ENCODE measurements at regions not wholly inside any gene's neighbourhood (a gene's known extent, or its start where the extent isn't known, plus 50 kb on each side); places are given as distances from the start of the nearest gene placed in this dataset.

DNA sequence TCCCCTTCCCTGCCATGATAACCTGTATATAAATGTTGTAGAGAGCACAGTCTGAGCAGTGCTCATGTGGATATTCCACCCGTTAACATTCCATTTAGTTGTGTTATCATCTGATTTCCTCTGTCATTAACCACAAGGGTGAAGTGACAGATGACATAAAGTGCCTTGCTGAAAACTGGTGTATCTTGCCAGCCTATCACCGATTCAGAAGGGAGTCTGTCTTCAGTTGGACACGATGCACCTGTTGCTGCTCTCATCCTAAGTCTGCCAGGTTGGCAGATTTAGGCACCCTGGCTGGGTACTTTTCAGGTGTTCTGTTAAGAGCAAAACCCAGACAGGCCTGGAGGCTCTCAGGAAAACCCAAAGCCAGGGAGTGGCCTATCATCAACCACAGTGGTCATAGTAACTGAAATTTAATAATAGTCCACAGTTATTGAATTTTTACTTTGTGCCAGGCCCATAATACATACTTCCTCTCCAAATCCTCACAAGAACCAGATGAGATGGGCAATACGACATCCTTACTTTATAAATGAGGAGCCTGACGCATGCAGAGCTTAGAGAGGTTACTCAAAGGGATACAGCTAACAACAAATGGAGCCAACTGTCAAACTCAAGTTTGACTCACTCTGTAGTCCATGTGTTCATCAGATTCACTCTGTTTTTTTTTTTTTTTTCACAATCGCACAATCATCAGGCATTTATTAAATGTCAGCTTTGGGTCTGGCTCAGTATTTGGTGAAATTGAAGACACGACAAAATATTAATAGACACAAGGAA, 100.7 kb upstream of the SPRY4 start:
- peaks cover 17% of the 10 kb centered on the region for H3K4me1 Mint-ChIP-seq
- H3K36me3 Mint-ChIP-seq: no peaks in the 10 kb centered on the region
- Histone ChIP-seq H3K9ac (ENCODE audit: insufficient read depth, low read length, poor library complexity, severe bottlenecking) (no peak overlapping the region), H3K27me3 (ENCODE audit: control insufficient read depth in 2 of 2, insufficient read depth in 2 of 2, low read length in 2 of 2) (peaks cover 0 to 2% of the 10 kb centered on the region in 2 donors), H3K79me2 (ENCODE audit: insufficient read depth, low read length) (no peaks in the 10 kb centered on the region), H3K27ac (ENCODE audit: low read depth in 1 of 2, low read length in 2 of 2) (no peak overlapping the region), H4K20me1 (ENCODE audit: insufficient read depth, low read length) (no peaks in the 10 kb centered on the region), H3K9me3 (replicated peaks in 1 of 2; ENCODE audit: control insufficient read depth in 1 of 2, insufficient read depth in 1 of 2, low read length in 2 of 2) (no peaks in the 10 kb centered on the region), H3K4me1 (ENCODE audit: control insufficient read depth in 1 of 2, insufficient read depth in 2 of 2, low read length in 2 of 2) (peaks cover 4 to 7% of the 10 kb centered on the region in 2 donors), H3K4me3 (replicated peaks in 1 of 3; ENCODE audit: low read depth in 2 of 3, low read length in 3 of 3) (no peak overlapping the region), H2AFZ (ENCODE audit: insufficient read depth, low read depth, low read length, poor library complexity, severe bottlenecking) (no peak overlapping the region), H3K36me3 (replicated peaks in 1 of 2; ENCODE audit: control insufficient read depth in 1 of 2, insufficient read depth in 2 of 2, low read length in 2 of 2) (no peaks in the 10 kb centered on the region), H3K4me2 (replicated peaks; ENCODE audit: extremely low read depth, low read length, poor library complexity, severe bottlenecking) (no peak overlapping the region)
- H3K27ac Mint-ChIP-seq: no peak overlapping the region
- TF ChIP-seq, protein P1, sequence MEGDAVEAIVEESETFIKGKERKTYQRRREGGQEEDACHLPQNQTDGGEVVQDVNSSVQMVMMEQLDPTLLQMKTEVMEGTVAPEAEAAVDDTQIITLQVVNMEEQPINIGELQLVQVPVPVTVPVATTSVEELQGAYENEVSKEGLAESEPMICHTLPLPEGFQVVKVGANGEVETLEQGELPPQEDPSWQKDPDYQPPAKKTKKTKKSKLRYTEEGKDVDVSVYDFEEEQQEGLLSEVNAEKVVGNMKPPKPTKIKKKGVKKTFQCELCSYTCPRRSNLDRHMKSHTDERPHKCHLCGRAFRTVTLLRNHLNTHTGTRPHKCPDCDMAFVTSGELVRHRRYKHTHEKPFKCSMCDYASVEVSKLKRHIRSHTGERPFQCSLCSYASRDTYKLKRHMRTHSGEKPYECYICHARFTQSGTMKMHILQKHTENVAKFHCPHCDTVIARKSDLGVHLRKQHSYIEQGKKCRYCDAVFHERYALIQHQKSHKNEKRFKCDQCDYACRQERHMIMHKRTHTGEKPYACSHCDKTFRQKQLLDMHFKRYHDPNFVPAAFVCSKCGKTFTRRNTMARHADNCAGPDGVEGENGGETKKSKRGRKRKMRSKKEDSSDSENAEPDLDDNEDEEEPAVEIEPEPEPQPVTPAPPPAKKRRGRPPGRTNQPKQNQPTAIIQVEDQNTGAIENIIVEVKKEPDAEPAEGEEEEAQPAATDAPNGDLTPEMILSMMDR (IDR thresholded peaks at IDR 0.05): no peak
- 96% methylated on average over 3 of the region's 7 CpGs for WGBS (ENCODE audit: insufficient coverage)
- H3K27me3 Mint-ChIP-seq (ENCODE audit: low read depth in 3 of 3): peaks cover 11 to 18% (median 14%) of the 10 kb centered on the region in 3 donors
- H3K4me3 Mint-ChIP-seq: no peak overlapping the region
- intact Hi-C loops (cut with micrococcal nuclease): no loop called here
- DNase-seq: no peak
- peaks cover 0 to 5% (median 0%) of the 10 kb centered on the region in 7 donors for H3K9me3 Mint-ChIP-seq

DNA sequence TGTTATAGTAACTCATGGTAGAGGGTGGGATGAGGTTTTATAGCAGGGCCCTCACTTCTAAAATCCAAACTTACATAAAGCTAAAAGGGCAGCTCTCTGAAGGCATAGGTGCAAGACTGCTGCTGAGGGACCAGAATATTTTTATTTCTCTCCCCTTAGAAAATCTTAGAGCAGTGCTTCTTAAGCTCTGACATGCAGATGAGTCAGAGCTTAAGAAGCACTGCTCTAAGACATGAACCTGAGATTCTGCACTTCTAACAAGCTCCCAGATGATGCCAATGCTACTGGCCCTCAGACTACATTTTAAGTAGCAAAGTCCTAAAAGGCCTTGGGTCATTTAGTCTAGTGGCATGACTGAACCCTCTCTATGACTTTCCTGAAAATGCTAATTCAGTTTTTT, 97.6 kb upstream of the SPRY4 start:
- no peak overlapping the region for H3K27ac ChIP-seq (ENCODE audit: low read depth in 1 of 2, low read length in 2 of 2)
- H4K20me1 ChIP-seq (ENCODE audit: insufficient read depth, low read length): no peaks in the 10 kb centered on the region
- no peaks in the 10 kb centered on the region for H3K36me3 Mint-ChIP-seq
- no peak overlapping the region for H3K9ac ChIP-seq (ENCODE audit: insufficient read depth, low read length, poor library complexity, severe bottlenecking)
- H3K9me3 ChIP-seq (replicated peaks in 1 of 2; ENCODE audit: control insufficient read depth in 1 of 2, insufficient read depth in 1 of 2, low read length in 2 of 2): no peaks in the 10 kb centered on the region
- H3K79me2 ChIP-seq (ENCODE audit: insufficient read depth, low read length): no peaks in the 10 kb centered on the region
- H3K36me3 ChIP-seq (replicated peaks in 1 of 2; ENCODE audit: control insufficient read depth in 1 of 2, insufficient read depth in 2 of 2, low read length in 2 of 2): no peaks in the 10 kb centered on the region
- no peak overlapping the region for H3K27ac Mint-ChIP-seq
- peaks cover 25% of the 10 kb centered on the region for H3K4me1 Mint-ChIP-seq
- TF ChIP-seq, protein P1 (IDR thresholded peaks at IDR 0.05): no peak
- no peak overlapping the region for H3K4me3 ChIP-seq (replicated peaks in 1 of 3; ENCODE audit: low read depth in 2 of 3, low read length in 3 of 3)
- DNase-seq: no peak
- peaks cover 12 to 18% (median 15%) of the 10 kb centered on the region in 3 donors for H3K27me3 Mint-ChIP-seq (ENCODE audit: low read depth in 3 of 3)
- no peak overlapping the region for H2AFZ ChIP-seq (ENCODE audit: insufficient read depth, low read depth, low read length, poor library complexity, severe bottlenecking)
- peaks cover 12 to 13% of the 10 kb centered on the region in 2 donors for H3K4me1 ChIP-seq (ENCODE audit: control insufficient read depth in 1 of 2, insufficient read depth in 2 of 2, low read length in 2 of 2)
- no peak overlapping the region for H3K4me2 ChIP-seq (replicated peaks; ENCODE audit: extremely low read depth, low read length, poor library complexity, severe bottlenecking)
- H3K27me3 ChIP-seq (ENCODE audit: control insufficient read depth in 2 of 2, insufficient read depth in 2 of 2, low read length in 2 of 2): peaks cover 0 to 2% of the 10 kb centered on the region in 2 donors
- intact Hi-C loops (cut with micrococcal nuclease): no loop called here
- peaks cover 0 to 5% (median 0%) of the 10 kb centered on the region in 7 donors for H3K9me3 Mint-ChIP-seq
- no peak overlapping the region for H3K4me3 Mint-ChIP-seq

All from CD14-positive monocyte (primary cell).